ENCODE measurements at regions not wholly inside any gene's neighbourhood (a gene's known extent, or its start where the extent isn't known, plus 50 kb on each side); places are given as distances from the start of the nearest gene placed in this dataset.

DNA sequence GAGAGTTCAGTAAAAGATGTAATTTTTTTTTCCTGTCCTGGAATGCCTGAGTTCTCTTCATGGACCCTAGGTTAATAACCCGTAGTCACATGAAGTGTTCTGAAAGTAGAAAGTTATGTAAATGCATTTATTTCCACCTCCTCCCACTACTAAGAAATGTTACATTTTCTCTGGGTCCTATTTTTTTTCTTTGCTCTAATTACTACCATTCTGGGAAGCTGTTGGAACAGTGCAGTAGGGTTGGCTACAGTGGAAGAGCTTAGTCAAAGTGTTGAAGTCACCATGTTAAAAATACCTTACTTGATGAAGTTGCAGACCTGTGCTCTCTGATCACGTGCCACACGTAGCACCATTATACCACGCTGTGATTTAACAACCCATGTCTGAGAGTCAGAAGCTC, 153.8 kb upstream of the TSC22D2 start (continued):
- TF ChIP-seq, protein P1, sequence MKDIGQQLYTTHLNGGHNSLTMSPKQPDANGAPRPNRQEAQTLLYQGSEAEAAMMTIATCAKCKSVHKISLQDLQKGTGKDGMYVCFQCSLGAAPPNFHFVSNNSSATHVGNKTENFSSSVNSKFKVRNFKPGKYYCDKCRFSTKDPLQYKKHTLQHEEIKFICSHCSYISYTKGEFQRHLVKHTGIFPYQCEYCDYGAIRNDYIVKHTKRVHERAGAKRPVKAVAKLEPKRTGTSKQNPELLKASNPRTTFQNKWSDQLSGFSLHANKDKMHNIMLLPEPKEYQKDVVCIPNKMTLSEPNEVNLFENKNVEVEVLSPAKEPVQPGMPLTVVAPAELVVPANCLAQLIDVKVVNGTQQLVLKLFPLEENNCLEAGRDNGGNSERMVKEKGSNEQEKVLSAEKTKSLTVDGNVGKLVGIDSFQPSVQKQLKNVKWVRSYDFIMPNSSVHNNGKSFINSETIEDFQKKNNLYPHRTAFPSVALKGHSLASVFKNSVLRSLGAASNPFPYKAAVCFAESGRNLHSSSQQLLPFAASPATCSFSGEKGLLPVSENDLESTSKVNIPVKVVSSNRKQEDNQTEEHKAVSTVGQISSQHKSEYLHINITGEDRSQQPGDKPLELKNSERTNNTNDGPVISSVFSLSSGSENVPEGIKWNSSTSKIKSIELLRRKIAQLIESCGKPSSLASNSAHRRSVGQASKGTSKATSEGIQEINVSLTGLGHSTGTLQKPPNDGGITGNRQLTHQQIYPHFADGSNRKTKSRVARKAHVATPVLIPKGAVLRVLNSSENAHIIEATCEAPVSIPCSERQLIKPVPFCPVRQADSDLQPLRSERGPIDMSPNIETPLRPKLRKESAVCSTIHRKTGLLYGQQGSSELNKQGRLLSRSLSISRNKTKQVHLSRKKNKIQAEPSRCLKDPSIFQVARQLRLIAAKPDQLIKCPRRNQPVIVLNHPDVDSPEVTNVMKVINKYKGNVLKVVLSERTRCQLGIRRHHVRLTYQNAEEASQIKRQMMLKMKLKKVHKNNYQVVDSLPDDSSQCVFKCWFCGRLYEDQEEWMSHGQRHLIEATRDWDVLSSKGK (CRISPR knock-in tag; IDR thresholded peaks at IDR 0.05): no peak
- TF ChIP-seq RHOXF2B (CRISPR knock-in tag; conservative IDR thresholded peaks at IDR 0.05) (no peak), RUNX1 (IDR thresholded peaks at IDR 0.05; ENCODE audit: low read depth) (no peak), SMAD1 (IDR thresholded peaks at IDR 0.05; ENCODE audit: low read depth, low read length, partially characterized antibody) (no peak), MYBL2 (IDR thresholded peaks at IDR 0.05; ENCODE audit: low read depth) (no peak), MYBL2 (CRISPR knock-in tag; IDR thresholded peaks at IDR 0.05; ENCODE audit: borderline replicate concordance) (no peak), NUFIP1 (IDR thresholded peaks at IDR 0.05; ENCODE audit: partially characterized antibody) (no peak), BRCA1 (IDR thresholded peaks at IDR 0.05) (no peak), BRCA1 (CRISPR knock-in tag; IDR thresholded peaks at IDR 0.05) (no peak), CCAR2 (IDR thresholded peaks at IDR 0.05; ENCODE audit: low read depth, low read length) (no peak)
- TF ChIP-seq, protein P2, sequence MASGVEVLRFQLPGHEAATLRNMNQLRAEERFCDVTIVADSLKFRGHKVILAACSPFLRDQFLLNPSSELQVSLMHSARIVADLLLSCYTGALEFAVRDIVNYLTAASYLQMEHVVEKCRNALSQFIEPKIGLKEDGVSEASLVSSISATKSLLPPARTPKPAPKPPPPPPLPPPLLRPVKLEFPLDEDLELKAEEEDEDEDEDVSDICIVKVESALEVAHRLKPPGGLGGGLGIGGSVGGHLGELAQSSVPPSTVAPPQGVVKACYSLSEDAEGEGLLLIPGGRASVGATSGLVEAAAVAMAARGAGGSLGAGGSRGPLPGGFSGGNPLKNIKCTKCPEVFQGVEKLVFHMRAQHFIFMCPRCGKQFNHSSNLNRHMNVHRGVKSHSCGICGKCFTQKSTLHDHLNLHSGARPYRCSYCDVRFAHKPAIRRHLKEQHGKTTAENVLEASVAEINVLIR (CRISPR knock-in tag; IDR thresholded peaks at IDR 0.05): no peak
- TF ChIP-seq, protein P3, sequence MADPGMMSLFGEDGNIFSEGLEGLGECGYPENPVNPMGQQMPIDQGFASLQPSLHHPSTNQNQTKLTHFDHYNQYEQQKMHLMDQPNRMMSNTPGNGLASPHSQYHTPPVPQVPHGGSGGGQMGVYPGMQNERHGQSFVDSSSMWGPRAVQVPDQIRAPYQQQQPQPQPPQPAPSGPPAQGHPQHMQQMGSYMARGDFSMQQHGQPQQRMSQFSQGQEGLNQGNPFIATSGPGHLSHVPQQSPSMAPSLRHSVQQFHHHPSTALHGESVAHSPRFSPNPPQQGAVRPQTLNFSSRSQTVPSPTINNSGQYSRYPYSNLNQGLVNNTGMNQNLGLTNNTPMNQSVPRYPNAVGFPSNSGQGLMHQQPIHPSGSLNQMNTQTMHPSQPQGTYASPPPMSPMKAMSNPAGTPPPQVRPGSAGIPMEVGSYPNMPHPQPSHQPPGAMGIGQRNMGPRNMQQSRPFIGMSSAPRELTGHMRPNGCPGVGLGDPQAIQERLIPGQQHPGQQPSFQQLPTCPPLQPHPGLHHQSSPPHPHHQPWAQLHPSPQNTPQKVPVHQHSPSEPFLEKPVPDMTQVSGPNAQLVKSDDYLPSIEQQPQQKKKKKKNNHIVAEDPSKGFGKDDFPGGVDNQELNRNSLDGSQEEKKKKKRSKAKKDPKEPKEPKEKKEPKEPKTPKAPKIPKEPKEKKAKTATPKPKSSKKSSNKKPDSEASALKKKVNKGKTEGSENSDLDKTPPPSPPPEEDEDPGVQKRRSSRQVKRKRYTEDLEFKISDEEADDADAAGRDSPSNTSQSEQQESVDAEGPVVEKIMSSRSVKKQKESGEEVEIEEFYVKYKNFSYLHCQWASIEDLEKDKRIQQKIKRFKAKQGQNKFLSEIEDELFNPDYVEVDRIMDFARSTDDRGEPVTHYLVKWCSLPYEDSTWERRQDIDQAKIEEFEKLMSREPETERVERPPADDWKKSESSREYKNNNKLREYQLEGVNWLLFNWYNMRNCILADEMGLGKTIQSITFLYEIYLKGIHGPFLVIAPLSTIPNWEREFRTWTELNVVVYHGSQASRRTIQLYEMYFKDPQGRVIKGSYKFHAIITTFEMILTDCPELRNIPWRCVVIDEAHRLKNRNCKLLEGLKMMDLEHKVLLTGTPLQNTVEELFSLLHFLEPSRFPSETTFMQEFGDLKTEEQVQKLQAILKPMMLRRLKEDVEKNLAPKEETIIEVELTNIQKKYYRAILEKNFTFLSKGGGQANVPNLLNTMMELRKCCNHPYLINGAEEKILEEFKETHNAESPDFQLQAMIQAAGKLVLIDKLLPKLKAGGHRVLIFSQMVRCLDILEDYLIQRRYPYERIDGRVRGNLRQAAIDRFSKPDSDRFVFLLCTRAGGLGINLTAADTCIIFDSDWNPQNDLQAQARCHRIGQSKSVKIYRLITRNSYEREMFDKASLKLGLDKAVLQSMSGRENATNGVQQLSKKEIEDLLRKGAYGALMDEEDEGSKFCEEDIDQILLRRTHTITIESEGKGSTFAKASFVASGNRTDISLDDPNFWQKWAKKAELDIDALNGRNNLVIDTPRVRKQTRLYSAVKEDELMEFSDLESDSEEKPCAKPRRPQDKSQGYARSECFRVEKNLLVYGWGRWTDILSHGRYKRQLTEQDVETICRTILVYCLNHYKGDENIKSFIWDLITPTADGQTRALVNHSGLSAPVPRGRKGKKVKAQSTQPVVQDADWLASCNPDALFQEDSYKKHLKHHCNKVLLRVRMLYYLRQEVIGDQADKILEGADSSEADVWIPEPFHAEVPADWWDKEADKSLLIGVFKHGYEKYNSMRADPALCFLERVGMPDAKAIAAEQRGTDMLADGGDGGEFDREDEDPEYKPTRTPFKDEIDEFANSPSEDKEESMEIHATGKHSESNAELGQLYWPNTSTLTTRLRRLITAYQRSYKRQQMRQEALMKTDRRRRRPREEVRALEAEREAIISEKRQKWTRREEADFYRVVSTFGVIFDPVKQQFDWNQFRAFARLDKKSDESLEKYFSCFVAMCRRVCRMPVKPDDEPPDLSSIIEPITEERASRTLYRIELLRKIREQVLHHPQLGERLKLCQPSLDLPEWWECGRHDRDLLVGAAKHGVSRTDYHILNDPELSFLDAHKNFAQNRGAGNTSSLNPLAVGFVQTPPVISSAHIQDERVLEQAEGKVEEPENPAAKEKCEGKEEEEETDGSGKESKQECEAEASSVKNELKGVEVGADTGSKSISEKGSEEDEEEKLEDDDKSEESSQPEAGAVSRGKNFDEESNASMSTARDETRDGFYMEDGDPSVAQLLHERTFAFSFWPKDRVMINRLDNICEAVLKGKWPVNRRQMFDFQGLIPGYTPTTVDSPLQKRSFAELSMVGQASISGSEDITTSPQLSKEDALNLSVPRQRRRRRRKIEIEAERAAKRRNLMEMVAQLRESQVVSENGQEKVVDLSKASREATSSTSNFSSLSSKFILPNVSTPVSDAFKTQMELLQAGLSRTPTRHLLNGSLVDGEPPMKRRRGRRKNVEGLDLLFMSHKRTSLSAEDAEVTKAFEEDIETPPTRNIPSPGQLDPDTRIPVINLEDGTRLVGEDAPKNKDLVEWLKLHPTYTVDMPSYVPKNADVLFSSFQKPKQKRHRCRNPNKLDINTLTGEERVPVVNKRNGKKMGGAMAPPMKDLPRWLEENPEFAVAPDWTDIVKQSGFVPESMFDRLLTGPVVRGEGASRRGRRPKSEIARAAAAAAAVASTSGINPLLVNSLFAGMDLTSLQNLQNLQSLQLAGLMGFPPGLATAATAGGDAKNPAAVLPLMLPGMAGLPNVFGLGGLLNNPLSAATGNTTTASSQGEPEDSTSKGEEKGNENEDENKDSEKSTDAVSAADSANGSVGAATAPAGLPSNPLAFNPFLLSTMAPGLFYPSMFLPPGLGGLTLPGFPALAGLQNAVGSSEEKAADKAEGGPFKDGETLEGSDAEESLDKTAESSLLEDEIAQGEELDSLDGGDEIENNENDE (IDR thresholded peaks at IDR 0.05; ENCODE audit: low read depth, low read length): no peak
- TF ChIP-seq, protein P4, sequence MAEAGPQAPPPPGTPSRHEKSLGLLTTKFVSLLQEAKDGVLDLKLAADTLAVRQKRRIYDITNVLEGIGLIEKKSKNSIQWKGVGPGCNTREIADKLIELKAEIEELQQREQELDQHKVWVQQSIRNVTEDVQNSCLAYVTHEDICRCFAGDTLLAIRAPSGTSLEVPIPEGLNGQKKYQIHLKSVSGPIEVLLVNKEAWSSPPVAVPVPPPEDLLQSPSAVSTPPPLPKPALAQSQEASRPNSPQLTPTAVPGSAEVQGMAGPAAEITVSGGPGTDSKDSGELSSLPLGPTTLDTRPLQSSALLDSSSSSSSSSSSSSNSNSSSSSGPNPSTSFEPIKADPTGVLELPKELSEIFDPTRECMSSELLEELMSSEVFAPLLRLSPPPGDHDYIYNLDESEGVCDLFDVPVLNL (CRISPR knock-in tag; IDR thresholded peaks at IDR 0.05; ENCODE audit: low read depth): no peak
